SK-N-SH (cell line): ENCODE measurements at regions not wholly inside any gene's neighbourhood (a gene's known extent, or its start where the extent isn't known, plus 50 kb on each side); places are given as distances from the start of the nearest gene placed in this dataset.

Source experiments
- CTCF ChIA-PET: fragments of 300-600, 350-600 bp; formaldehyde crosslinking; extraction: SDS; loops from one replicate; lab custom pipeline; 2021; lab: Yijun Ruan, JAX
- POLR2A ChIA-PET: fragments of 350-600 bp; sonication (Branson Sonifier 250); formaldehyde crosslinking; extraction: SDS; loops from one replicate; lab custom pipeline; 2020; ENCODE audit warnings: antibody characterized with exemption, inconsistent platforms; lab: Yijun Ruan, JAX
- DNase-seq: peaks from one replicate; pipeline ENCODE4 v3.0.0; 2012
- H2AFZ ChIP-seq: fragments of 200-600 bp; sonication (generic); 2 replicates; pipeline ENCODE4 v1.8.1; 2016; ENCODE audit warnings: antibody characterized with exemption, mild to moderate bottlenecking, low read depth
- H3F3A ChIP-seq: fragments of 200-600 bp; sonication (generic); replicated peaks from 2 replicates; pipeline ENCODE3; 2016; ENCODE audit warnings: antibody characterized with exemption, mild to moderate bottlenecking; ENCODE audit not compliant: insufficient read depth
- H3K27ac ChIP-seq, 2 experiments: fragments of 200-500 bp in 1 of 2; fragments of 200-600 bp in 1 of 2; sonication (Bioruptor generic) in 1 of 2; sonication (generic), shearing (Covaris generic) in 1 of 2; 2 replicates each; pipeline versions ENCODE4 v1.5.1 to v1.6.1; 2014 to 2016; ENCODE audit warnings: low read depth in 2 of 2, inconsistent platforms in 1 of 2, low read length in 1 of 2, mild to moderate bottlenecking in 1 of 2, mixed read lengths in 1 of 2
- H3K27me3 ChIP-seq: fragments of 200-600 bp; sonication (generic), shearing (Covaris generic); 2 replicates; pipeline ENCODE4 v1.6.1; 2016; ENCODE audit warnings: mixed run types; ENCODE audit not compliant: insufficient read depth
- H3K36me3 ChIP-seq, 2 experiments: fragments of 200-500 bp in 1 of 2; fragments of 200-600 bp in 1 of 2; sonication (Bioruptor generic) in 1 of 2; sonication (generic) in 1 of 2; replicated peaks in 1 of 2; 2 replicates each; pipeline versions ENCODE3 to v1.5.1; 2014 to 2016; ENCODE audit warnings: low read length in 1 of 2, mild to moderate bottlenecking in 1 of 2; ENCODE audit not compliant: insufficient read depth in 2 of 2, control insufficient read depth in 1 of 2
- H3K4me1 ChIP-seq, 2 experiments: fragments of 200-500 bp in 1 of 2; fragments of 200-600 bp in 1 of 2; sonication (Bioruptor generic) in 1 of 2; sonication (generic), shearing (Covaris generic) in 1 of 2; 2 replicates each; pipeline versions ENCODE4 v1.5.1 to v1.6.1; 2014 to 2016; ENCODE audit warnings: low read depth in 1 of 2, low read length in 1 of 2, mixed run types in 1 of 2; ENCODE audit not compliant: insufficient read depth in 2 of 2, control insufficient read depth in 1 of 2
- H3K4me2 ChIP-seq: fragments of 200-600 bp; sonication (generic), shearing (Covaris generic); 2 replicates; pipeline ENCODE4 v1.6.1; 2017; ENCODE audit warnings: mixed run types
- H3K4me3 ChIP-seq, 2 experiments: fragments of 200-500 bp in 1 of 2; fragments of 200-600 bp in 1 of 2; sonication (Bioruptor generic) in 1 of 2; sonication (generic), shearing (Covaris generic) in 1 of 2; 2 replicates each; pipeline versions ENCODE4 v1.5.1 to v1.8.1; 2014 to 2016; ENCODE audit warnings: low read depth in 2 of 2, inconsistent platforms in 1 of 2, low read length in 1 of 2, mild to moderate bottlenecking in 1 of 2, mixed read lengths in 1 of 2, moderate library complexity in 1 of 2
- H3K79me2 ChIP-seq: fragments of 200-600 bp; sonication (generic); 2 replicates; pipeline ENCODE4 v1.8.1; 2017; ENCODE audit warnings: mild to moderate bottlenecking; ENCODE audit not compliant: insufficient read depth
- H3K9ac ChIP-seq: fragments of 200-600 bp; sonication (generic); 2 replicates; pipeline ENCODE4 v1.6.1; 2017; ENCODE audit warnings: mixed run types
- H3K9me2 ChIP-seq: fragments of 200-600 bp; sonication (generic); 2 replicates; pipeline ENCODE4 v1.6.1; 2017; ENCODE audit warnings: mixed run types
- H3K9me3 ChIP-seq: fragments of 200-600 bp; sonication (generic); 2 replicates; pipeline ENCODE4 v1.6.1; 2017; ENCODE audit warnings: mixed run types, mild to moderate bottlenecking, moderate library complexity
- H4K20me1 ChIP-seq: fragments of 200-600 bp; sonication (generic); 2 replicates; pipeline ENCODE4 v1.6.1; 2017; ENCODE audit warnings: mild to moderate bottlenecking, mixed run types; ENCODE audit not compliant: insufficient read depth
- CHD2 ChIP-seq: fragments of 150-350 bp; IDR thresholded peaks from 2 replicates; pipeline ENCODE4 v1.6.1; 2018; ENCODE audit warnings: low read length; ENCODE audit not compliant: partially characterized antibody
- ELF1 ChIP-seq: IDR thresholded peaks from 2 replicates; pipeline ENCODE4 v1.4.0; 2012
- FOSL2 ChIP-seq: IDR thresholded peaks from 2 replicates; pipeline ENCODE4 v1.4.0; 2012; ENCODE audit warnings: low read depth, mild to moderate bottlenecking, moderate library complexity, borderline replicate concordance
- FOXJ3 ChIP-seq: sonication (generic); formaldehyde crosslinking; IDR thresholded peaks from 2 replicates; pipeline ENCODE4 v1.5.1; 2020; ENCODE audit warnings: mild to moderate bottlenecking, missing genetic modification reagents
- NRF1 ChIP-seq: IDR thresholded peaks from 2 replicates; pipeline ENCODE4 v1.6.1; 2012; ENCODE audit warnings: low read depth, mild to moderate bottlenecking, low read length
- RCOR1 ChIP-seq: fragments of 150-350 bp; IDR thresholded peaks from 2 replicates; pipeline ENCODE4 v1.6.1; 2017; ENCODE audit warnings: antibody characterized with exemption, low read length
- SIN3A ChIP-seq: IDR thresholded peaks from 2 replicates; pipeline ENCODE4 v1.6.1; 2012; ENCODE audit warnings: low read depth, mild to moderate bottlenecking, low read length, moderate library complexity, borderline replicate concordance
- SMC3 ChIP-seq: IDR thresholded peaks from 2 replicates; pipeline ENCODE4 v1.6.1; 2012; ENCODE audit warnings: low read depth, low read length, improper control_type of control experiment
- TCF12 ChIP-seq: IDR thresholded peaks from 2 replicates; pipeline ENCODE4 v1.4.0; 2012
- YY1 ChIP-seq: IDR thresholded peaks from 2 replicates; pipeline ENCODE4 v1.4.0; 2012; ENCODE audit warnings: low read depth, mild to moderate bottlenecking
- WGBS: methylation state at CpG from one replicate; pipeline ENCODE4 v1.1.6; 2017; ENCODE audit warnings: low lambda C conversion rate; 5-methylcytosine and 5-hydroxymethylcytosine counted together
- TF ChIP-seq, protein P1 (sequence below): fragments of 150-350 bp; IDR thresholded peaks from 2 replicates; pipeline ENCODE4 v1.6.1; 2016; ENCODE audit warnings: mild to moderate bottlenecking, low read depth, low read length
- TF ChIP-seq, protein P2 (sequence below): fragments of 150-350 bp; IDR thresholded peaks from 2 replicates; pipeline ENCODE4 v1.6.1; 2017; ENCODE audit warnings: antibody characterized with exemption, low read length, low read depth, borderline replicate concordance
- TF ChIP-seq, protein P3 (sequence below): IDR thresholded peaks from 2 replicates; pipeline ENCODE4; 2012
- TF ChIP-seq, protein P4 (sequence below): IDR thresholded peaks from 2 replicates; pipeline ENCODE4 v1.4.0; 2012; ENCODE audit warnings: low read depth, borderline replicate concordance

DNA sequence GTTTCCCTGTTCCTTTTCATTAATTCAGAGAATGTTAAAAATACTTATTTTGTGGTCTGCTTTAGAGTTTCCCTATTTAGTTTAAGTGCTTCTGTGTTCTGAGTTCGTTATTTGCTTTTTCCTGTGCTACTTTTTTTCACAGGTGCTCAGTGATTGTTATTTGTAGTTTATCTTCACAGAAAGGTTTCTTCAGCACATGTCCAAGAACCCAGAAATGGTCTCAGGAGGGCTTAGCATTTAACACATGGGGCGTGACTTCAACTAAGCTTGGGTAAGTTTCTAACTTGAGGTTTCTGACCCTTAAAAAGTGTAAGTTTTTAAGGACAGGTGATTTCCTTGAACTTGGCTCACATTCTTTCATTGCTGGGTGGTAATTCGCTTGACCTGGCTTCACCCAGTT is 157.3 kb downstream of the AASDHPPT start:
- no peak for DNase-seq
- no peaks in the 10 kb centered on the region for H4K20me1 ChIP-seq
- no peaks in the 10 kb centered on the region for H3F3A ChIP-seq
- no peaks in the 10 kb centered on the region for H3K4me1 ChIP-seq
- ChIA-PET CTCF (no interaction called here), POLR2A (no interaction called here)
- no peaks in the 10 kb centered on the region for H3K36me3 ChIP-seq
- no peaks in the 10 kb centered on the region for H3K9me2 ChIP-seq
- 62% methylated on average over 3 of the region's 3 CpGs for WGBS
- H3K79me2 ChIP-seq = no peaks in the 10 kb centered on the region
- no peak overlapping the region for H2AFZ ChIP-seq
- H3K27me3 ChIP-seq = no peaks in the 10 kb centered on the region
- H3K4me3 ChIP-seq = no peak overlapping the region
- TF ChIP-seq FOXJ3 (CRISPR knock-in tag) (no peak), YY1 (no peak), NRF1 (no peak), SIN3A (no peak), CHD2 (no peak), RCOR1 (no peak), FOSL2 (no peak), TCF12 (no peak)
- TF ChIP-seq, protein P1, sequence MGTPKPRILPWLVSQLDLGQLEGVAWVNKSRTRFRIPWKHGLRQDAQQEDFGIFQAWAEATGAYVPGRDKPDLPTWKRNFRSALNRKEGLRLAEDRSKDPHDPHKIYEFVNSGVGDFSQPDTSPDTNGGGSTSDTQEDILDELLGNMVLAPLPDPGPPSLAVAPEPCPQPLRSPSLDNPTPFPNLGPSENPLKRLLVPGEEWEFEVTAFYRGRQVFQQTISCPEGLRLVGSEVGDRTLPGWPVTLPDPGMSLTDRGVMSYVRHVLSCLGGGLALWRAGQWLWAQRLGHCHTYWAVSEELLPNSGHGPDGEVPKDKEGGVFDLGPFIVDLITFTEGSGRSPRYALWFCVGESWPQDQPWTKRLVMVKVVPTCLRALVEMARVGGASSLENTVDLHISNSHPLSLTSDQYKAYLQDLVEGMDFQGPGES = no peak
- TF ChIP-seq, protein P2, sequence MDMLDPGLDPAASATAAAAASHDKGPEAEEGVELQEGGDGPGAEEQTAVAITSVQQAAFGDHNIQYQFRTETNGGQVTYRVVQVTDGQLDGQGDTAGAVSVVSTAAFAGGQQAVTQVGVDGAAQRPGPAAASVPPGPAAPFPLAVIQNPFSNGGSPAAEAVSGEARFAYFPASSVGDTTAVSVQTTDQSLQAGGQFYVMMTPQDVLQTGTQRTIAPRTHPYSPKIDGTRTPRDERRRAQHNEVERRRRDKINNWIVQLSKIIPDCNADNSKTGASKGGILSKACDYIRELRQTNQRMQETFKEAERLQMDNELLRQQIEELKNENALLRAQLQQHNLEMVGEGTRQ = no peak
- H3K4me2 ChIP-seq = no peak overlapping the region
- no peak overlapping the region for H3K9ac ChIP-seq
- H3K27ac ChIP-seq = no peak overlapping the region
- H3K9me3 ChIP-seq = no peaks in the 10 kb centered on the region

DNA sequence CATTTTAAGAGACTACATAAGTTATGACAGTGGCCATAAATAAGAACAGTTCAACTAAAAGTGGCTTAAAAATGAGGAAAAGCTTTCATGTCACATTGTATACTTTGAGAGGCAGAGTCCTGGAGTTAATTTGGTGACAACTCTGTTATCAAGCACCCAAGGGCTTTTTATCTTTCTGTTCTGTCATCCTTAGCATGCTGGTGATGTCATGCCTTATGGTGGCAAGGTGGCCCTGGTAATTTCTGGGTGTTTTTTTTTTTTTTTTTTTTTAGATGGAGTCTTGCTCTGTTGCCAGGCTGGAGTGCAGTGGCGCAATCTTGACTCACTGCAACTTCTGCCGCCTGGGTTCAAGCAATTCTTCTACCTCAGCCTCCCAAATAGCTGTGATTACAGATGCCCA is 158.8 kb downstream of the AASDHPPT start:
- Histone ChIP-seq H3K4me2 (no peak overlapping the region), H3K9ac (no peak overlapping the region), H3K27me3 (no peaks in the 10 kb centered on the region), H4K20me1 (no peaks in the 10 kb centered on the region), H3K4me1 (no peaks in the 10 kb centered on the region), H3F3A (no peaks in the 10 kb centered on the region), H3K27ac (no peak overlapping the region), H3K4me3 (no peak overlapping the region), H3K9me2 (no peaks in the 10 kb centered on the region), H2AFZ (no peak overlapping the region), H3K79me2 (no peaks in the 10 kb centered on the region), H3K36me3 (no peaks in the 10 kb centered on the region), H3K9me3 (no peaks in the 10 kb centered on the region)
- no peak for DNase-seq
- WGBS = 52% methylated on average over 2 of the region's 2 CpGs
- TF ChIP-seq ELF1 (no peak), SMC3 (no peak), SIN3A (no peak)
- TF ChIP-seq, protein P3, sequence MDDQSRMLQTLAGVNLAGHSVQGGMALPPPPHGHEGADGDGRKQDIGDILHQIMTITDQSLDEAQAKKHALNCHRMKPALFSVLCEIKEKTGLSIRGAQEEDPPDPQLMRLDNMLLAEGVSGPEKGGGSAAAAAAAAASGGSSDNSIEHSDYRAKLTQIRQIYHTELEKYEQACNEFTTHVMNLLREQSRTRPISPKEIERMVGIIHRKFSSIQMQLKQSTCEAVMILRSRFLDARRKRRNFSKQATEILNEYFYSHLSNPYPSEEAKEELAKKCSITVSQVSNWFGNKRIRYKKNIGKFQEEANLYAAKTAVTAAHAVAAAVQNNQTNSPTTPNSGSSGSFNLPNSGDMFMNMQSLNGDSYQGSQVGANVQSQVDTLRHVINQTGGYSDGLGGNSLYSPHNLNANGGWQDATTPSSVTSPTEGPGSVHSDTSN = no peak
- TF ChIP-seq, protein P4, sequence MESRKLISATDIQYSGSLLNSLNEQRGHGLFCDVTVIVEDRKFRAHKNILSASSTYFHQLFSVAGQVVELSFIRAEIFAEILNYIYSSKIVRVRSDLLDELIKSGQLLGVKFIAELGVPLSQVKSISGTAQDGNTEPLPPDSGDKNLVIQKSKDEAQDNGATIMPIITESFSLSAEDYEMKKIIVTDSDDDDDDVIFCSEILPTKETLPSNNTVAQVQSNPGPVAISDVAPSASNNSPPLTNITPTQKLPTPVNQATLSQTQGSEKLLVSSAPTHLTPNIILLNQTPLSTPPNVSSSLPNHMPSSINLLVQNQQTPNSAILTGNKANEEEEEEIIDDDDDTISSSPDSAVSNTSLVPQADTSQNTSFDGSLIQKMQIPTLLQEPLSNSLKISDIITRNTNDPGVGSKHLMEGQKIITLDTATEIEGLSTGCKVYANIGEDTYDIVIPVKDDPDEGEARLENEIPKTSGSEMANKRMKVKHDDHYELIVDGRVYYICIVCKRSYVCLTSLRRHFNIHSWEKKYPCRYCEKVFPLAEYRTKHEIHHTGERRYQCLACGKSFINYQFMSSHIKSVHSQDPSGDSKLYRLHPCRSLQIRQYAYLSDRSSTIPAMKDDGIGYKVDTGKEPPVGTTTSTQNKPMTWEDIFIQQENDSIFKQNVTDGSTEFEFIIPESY = no peak
- TF ChIP-seq, protein P1 = no peak
- ChIA-PET POLR2A (no interaction called here), CTCF (interaction anchor here (0.8 kb wide), 1 partner anchor 11 kb away, joined by 3 read pairs; no protein-coding TSS in a partner anchor)
